Nephron progenitor cell (in vitro differentiated cells): ENCODE measurements at regions not wholly inside any gene's neighbourhood (a gene's known extent, or its start where the extent isn't known, plus 50 kb on each side); places are given as distances from the start of the nearest gene placed in this dataset.

Source experiments
- DNase-seq: peaks from one replicate; pipeline ENCODE4 v3.0.0; 2021
- H3K27ac Mint-ChIP-seq: 2 replicates; pipeline ENCODE4 v1.8.0; 2021; ENCODE audit warnings: mild to moderate bottlenecking, moderate library complexity, mixed read lengths
- H3K27me3 Mint-ChIP-seq: 2 replicates; pipeline ENCODE4 v1.8.0; 2021; ENCODE audit warnings: mild to moderate bottlenecking, low read depth, mixed read lengths; ENCODE audit not compliant: poor library complexity
- H3K36me3 Mint-ChIP-seq: 2 replicates; pipeline ENCODE4 v1.8.0; 2021; ENCODE audit warnings: low read depth, mixed read lengths
- H3K4me1 Mint-ChIP-seq: 2 replicates; pipeline ENCODE4 v1.8.0; 2021; ENCODE audit warnings: mixed read lengths
- H3K4me3 Mint-ChIP-seq: 2 replicates; pipeline ENCODE4 v1.8.0; 2021; ENCODE audit warnings: mild to moderate bottlenecking, moderate library complexity, mixed read lengths
- H3K9me3 Mint-ChIP-seq: 2 replicates; pipeline ENCODE4 v1.8.0; 2021; ENCODE audit warnings: mild to moderate bottlenecking, moderate library complexity, mixed read lengths
- CTCF ChIP-seq: fragments of 200-600 bp; sonication (generic); IDR thresholded peaks from 2 replicates; pipeline ENCODE4 v1.5.0; 2021; ENCODE audit warnings: antibody characterized with exemption

- Mint-ChIP-seq H3K36me3 (no peaks in the 10 kb centered on the region), H3K9me3 (peaks cover 15% of the 10 kb centered on the region), H3K4me1 (peaks cover 14% of the 10 kb centered on the region), H3K27me3 (no peaks in the 10 kb centered on the region), H3K27ac (no peak overlapping the region), H3K4me3 (no peak overlapping the region)
- DNase-seq, result no peak
- TF ChIP-seq CTCF, result no peak
These were observed 188.6 kb upstream of the PDZRN3 start for GRCh38 chr3:73813291-73813690.

- TF ChIP-seq CTCF, result no peak
- Mint-ChIP-seq H3K36me3 (no peaks in the 10 kb centered on the region), H3K4me1 (peaks cover 14% of the 10 kb centered on the region), H3K27ac (no peak overlapping the region), H3K27me3 (no peaks in the 10 kb centered on the region), H3K9me3 (peaks cover 15% of the 10 kb centered on the region), H3K4me3 (no peak overlapping the region)
- DNase-seq, result no peak
These were observed 187.3 kb upstream of the PDZRN3 start for GRCh38 chr3:73812054-73812453.

- no peak for TF ChIP-seq CTCF
- peaks cover 7% of the 10 kb centered on the region for H3K9me3 Mint-ChIP-seq
- no peak for DNase-seq
- H3K36me3 Mint-ChIP-seq, result no peaks in the 10 kb centered on the region
- peaks cover 14% of the 10 kb centered on the region for H3K4me1 Mint-ChIP-seq
- no peak overlapping the region for H3K27ac Mint-ChIP-seq
- H3K27me3 Mint-ChIP-seq, result no peaks in the 10 kb centered on the region
- no peak overlapping the region for H3K4me3 Mint-ChIP-seq
These were observed 184.2 kb upstream of the PDZRN3 start for GRCh38 chr3:73808862-73809509.

- H3K9me3 Mint-ChIP-seq, result peaks cover 12% of the 10 kb centered on the region
- TF ChIP-seq CTCF, result no peak
- no peaks in the 10 kb centered on the region for H3K36me3 Mint-ChIP-seq
- DNase-seq, result no peak
- H3K4me1 Mint-ChIP-seq, result peaks cover 33% of the 10 kb centered on the region
- H3K27me3 Mint-ChIP-seq, result no peaks in the 10 kb centered on the region
- H3K4me3 Mint-ChIP-seq, result no peak overlapping the region
- no peak overlapping the region for H3K27ac Mint-ChIP-seq
These were observed 180.7 kb upstream of the PDZRN3 start for GRCh38 chr3:73805435-73805834.

- Mint-ChIP-seq H3K9me3 (peaks cover 12% of the 10 kb centered on the region), H3K27me3 (no peaks in the 10 kb centered on the region), H3K4me1 (peaks cover 27% of the 10 kb centered on the region), H3K27ac (no peak overlapping the region), H3K4me3 (no peak overlapping the region), H3K36me3 (no peaks in the 10 kb centered on the region)
- TF ChIP-seq CTCF, result no peak
- no peak for DNase-seq
These were observed 179.5 kb upstream of the PDZRN3 start for GRCh38 chr3:73804204-73804603.

- H3K27ac Mint-ChIP-seq, result no peak overlapping the region
- no peaks in the 10 kb centered on the region for H3K27me3 Mint-ChIP-seq
- TF ChIP-seq CTCF, result no peak
- H3K9me3 Mint-ChIP-seq, result peaks cover 25% of the 10 kb centered on the region
- H3K36me3 Mint-ChIP-seq, result peaks cover 12% of the 10 kb centered on the region
- H3K4me3 Mint-ChIP-seq, result no peak overlapping the region
- H3K4me1 Mint-ChIP-seq, result peaks cover 19% of the 10 kb centered on the region
- no peak for DNase-seq
These were observed 176.7 kb upstream of the PDZRN3 start for GRCh38 chr3:73801444-73801843.
